GM18519 (cell line): ENCODE measurements at regions not wholly inside any gene's neighbourhood (a gene's known extent, or its start where the extent isn't known, plus 50 kb on each side); places are given as distances from the start of the nearest gene placed in this dataset.

Source experiments
- ATAC-seq: cut with Tn5 transposase; IDR thresholded peaks from one replicate; pipeline ENCODE4 v1.9.1; 2021; ENCODE audit warnings: mild to moderate bottlenecking, moderate library complexity; ENCODE audit not compliant: unreplicated experiment, low FRiP score

DNA sequence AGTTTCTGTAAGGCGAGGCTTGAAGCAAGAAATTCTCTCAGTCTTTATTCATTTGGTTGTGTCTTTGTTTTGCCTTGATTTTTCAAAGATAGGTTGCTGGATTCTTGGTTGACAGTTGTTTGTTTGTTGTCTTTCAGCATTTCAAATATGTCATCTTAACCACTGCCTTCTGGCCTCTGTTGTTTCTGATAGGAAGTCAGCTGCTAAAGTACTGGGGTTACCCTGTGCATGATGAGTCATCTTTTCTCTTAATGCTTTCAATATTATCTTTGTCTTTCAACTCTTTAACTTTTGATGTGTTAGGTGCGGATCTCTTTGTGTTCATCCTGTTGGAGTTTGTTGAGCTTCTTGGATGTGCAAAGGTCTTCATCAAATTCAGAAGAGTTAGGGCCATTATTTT is 1571.3 kb downstream of the MAT2B start:
- no peak for ATAC-seq

DNA sequence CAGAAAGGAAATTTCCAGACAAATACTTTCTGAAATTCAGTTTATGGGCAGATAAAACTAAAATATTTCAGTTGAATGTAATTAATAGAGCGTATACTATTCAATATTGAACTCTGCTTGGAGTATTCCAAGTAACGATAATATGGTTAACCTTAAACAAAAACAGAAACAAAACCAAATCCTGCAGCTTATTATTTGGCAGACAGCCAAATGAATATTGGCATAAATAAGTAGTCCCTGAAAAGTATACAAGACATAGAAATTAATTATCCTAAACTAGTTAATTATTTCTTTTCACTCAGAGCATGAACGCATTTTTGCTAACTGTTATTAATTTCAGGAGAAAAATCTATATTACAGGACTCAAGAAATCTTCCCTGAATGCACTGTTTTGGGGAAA is 1574.0 kb downstream of the MAT2B start:
- no peak for ATAC-seq

GRCh38 chr5:165083394-165083793 is 1578.0 kb downstream of the MAT2B start:
- ATAC-seq: no peak

DNA sequence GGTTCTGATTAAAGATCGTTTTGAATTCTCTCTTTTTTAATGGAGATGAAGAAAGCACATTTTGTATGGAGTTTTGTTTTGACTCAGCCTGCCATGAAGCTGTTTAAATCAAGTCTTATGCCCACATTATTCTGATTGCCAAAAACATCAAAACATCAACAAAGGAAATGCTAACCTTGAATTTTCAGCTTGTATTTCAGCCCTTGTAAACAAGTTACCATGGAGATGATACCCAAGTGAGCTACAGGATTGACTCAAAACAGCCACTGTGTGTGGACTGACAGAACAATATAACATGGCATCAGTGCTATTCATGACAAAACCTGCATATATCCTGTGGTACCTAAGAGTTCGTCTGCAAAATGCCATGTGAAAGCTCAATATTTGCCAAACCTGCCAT is 1581.0 kb downstream of the MAT2B start:
- ATAC-seq: no peak

- ATAC-seq: no peak
These were observed 1589.4 kb downstream of the MAT2B start for GRCh38 chr5:165094782-165095181.

DNA sequence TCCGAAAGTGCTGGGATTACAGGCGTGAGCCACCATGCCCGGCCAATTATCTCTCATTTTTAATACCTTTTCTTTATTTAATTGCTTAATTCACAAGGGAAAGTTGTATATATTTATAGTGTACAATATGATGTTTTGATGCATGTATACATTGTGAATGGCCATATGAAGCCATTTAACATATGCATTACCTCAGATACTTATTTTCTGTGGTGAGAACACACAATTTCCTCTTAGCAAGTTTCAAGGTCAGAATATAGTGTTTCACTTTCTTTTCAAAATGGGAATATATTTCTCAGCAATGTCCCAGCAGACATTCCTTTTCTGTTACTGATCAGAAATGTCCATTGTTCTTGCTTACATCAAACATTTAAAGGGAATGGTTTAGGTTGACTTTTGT is 1596.3 kb downstream of the MAT2B start:
- no peak for ATAC-seq

- ATAC-seq: no peak
These were observed 1599.2 kb downstream of the MAT2B start for GRCh38 chr5:165104611-165105010.

GRCh38 chr5:165108809-165109208 is 1603.4 kb downstream of the MAT2B start:
- no peak for ATAC-seq

DNA sequence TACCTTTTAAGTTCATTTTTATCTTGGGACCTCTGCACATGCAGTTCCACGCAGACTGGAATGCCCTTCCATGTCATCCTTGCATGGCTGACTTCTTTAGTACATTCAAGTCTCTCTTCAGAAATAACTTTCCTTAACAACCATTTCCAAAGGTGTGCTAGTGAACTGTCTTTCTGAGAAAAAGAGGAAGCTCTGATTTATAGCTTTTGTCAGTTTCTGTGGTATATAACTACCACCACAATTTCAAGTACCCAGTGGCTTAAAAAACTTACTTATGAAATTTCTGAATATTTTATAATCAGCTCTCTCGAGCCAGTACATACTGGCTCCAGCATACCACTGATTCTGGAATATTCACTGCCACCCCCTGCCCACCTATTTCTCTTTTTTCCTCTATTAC is 1613.8 kb downstream of the MAT2B start:
- no peak for ATAC-seq

- ATAC-seq: no peak
These were observed 1621.2 kb downstream of the MAT2B start for GRCh38 chr5:165126598-165126997.

DNA sequence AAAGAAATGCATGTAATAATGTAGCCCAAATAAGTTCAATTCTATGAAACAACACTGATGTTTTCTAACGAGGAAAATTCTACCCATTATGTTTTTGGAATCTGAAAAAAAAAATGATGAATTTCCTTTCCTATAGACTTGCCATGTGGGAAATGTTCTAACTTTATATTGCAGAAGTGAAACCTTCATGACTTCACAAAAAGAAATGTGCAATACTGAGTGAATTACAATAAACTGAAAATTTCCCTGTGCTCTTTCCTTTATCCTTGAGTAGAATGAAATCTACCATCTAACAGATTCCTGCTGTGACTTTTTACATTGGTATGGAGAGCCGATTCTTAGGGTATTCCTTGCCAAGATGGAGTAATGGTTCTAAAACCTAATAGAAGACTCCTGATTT is 1622.5 kb downstream of the MAT2B start:
- no peak for ATAC-seq

DNA sequence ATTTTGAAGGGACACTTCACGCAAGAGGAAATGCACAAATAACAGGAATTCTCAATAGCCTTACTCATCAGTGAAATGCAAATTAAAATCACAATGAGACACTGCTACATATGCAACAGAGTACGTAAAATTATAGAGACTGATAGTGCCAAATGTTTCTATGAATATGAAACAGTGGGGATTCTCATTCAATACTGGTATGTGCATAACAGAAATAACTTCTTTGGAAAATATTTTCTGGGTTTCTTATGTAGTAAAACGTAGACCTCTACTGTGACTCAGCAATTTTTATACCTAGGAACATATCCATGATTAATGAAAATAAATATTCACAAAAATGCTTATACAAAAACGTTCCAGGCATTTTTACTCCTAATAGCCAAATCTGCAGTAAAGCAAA is 1625.2 kb downstream of the MAT2B start:
- no peak for ATAC-seq

DNA sequence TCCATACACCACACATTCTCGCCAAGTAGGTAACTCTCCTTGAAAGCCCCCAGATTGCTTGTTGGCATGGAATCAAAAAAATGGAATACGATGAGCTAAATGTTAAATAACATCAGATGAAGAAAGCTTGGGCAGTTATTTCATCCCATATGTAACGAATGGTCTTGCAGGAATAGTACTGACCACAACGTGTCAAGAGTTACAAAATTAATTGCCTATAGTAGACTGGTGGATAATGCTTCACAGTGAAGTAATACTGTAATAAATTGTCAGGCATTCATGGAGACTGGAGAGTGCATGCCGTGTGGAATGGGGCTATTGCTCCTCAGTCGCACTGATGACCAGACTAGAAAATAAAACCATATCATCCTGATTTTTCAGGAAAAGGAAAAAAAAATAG is 1628.7 kb downstream of the MAT2B start:
- no peak for ATAC-seq

GRCh38 chr5:165135565-165135964 is 1630.1 kb downstream of the MAT2B start:
- ATAC-seq: no peak

DNA sequence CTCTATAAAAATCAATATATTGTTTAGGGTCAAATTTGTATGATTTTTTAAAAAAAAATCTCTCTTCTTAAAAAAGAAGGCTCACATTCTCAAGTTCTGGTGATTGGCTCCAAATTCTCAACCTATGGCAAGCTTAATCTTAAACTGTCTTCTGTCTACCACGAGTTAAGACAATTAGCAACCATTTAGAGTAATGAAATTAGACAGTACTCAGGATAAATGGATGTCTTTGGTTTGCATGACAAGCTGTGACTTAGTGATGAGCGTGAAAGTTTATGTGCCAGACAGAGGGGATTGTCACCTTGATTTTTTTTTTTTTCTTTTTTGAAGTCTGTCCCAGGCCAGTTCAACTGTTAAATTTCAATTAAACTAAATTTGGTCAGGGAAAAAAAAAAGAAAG is 1632.3 kb downstream of the MAT2B start:
- no peak for ATAC-seq

GRCh38 chr5:165138236-165138635 is 1632.8 kb downstream of the MAT2B start:
- no peak for ATAC-seq

DNA sequence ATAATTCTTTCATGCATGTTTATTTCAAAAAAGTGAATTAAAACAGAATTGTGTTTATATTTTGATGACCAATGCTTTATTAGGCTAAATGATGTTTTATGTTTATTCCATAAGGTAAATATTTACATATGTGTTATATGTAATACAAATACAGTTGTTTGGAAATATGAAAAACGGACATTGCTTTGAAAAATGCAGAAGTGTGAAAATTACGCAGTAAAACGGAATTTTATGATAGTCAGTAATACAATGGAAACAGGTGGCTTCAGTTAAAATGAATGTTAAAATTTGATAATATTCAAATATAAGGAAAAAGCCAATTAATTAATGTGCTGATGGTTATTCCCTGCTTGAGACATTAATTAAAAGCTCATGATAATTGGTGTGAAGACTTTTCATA is 1633.8 kb downstream of the MAT2B start:
- no peak for ATAC-seq

DNA sequence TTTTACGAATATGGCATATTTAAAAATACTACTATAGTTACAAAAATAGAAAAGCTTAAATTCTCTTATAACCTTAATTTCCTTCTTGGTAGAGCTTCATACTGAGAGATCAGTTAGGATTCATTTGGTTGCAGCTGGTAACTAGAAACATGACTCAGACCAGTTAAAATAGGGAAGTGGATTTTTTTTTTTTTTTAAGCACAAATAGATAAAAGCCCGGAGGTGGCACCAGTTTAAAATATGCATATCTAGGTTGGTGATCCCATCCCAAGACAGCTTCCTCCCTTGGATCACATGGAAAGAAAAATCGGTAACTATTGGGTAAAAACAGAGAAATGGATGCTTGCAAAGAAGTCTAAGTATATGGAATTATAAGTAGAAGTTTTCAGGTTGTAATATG is 1634.3 kb downstream of the MAT2B start:
- ATAC-seq: no peak

GRCh38 chr5:165143741-165144140 is 1638.3 kb downstream of the MAT2B start:
- no peak for ATAC-seq

- ATAC-seq: no peak
These were observed 1644.0 kb downstream of the MAT2B start for GRCh38 chr5:165149431-165149830.

- no peak for ATAC-seq
These were observed 1646.6 kb downstream of the MAT2B start for GRCh38 chr5:165152058-165152457.

DNA sequence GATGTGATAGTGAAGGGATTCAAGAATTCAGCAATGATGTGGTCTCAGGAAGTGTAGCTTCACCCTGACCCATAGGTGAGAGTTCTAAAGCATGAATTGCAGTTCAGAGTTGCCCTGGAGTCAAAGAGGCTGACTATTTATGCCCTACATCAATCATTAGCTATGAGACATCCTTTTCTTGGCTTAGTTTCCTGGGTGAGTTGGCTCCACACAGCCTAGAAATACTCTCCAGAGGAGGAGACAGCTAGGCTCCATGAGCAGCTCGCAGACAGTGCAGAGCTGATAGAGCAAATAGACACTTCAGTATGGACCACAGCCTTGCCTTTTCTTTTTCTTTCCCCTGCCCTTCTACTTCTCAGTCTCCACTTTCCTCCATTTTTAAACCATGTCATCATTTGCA is 1651.8 kb downstream of the MAT2B start:
- no peak for ATAC-seq

DNA sequence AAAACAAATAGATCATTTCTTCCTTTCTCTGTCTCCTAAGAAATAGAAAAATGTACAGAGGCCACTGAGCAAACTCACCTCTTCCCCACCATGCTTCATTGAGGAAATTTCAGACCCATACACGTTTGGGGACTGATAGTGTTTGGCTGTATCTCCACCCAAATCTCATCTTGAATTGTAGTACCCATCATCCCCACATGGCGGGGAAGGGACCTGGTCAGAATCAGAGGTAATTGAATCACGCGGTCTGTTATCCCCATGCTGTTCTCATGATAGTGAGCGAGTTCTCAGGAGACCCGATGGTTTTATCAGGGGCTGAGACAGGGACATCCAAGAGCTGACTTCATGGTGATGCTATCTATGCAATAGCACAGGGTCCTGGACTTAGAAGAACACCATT is 1655.8 kb downstream of the MAT2B start:
- ATAC-seq: no peak

GRCh38 chr5:165163861-165164260 is 1658.4 kb downstream of the MAT2B start:
- ATAC-seq: no peak
